OCI-LY1 (cell line): ENCODE measurements at regions not wholly inside any gene's neighbourhood (a gene's known extent, or its start where the extent isn't known, plus 50 kb on each side); places are given as distances from the start of the nearest gene placed in this dataset.

Experiments
- H2AFZ ChIP-seq: fragments of 200-600 bp; sonication (generic), shearing (Covaris generic); 2 replicates; pipeline ENCODE4 v1.6.0; 2014; ENCODE audit warnings: antibody characterized with exemption, mild to moderate bottlenecking, low read length
- H3F3A ChIP-seq: fragments of 200-600 bp; sonication (generic), shearing (Covaris generic); 2 replicates; pipeline ENCODE4 v1.6.0; 2014; ENCODE audit warnings: mild to moderate bottlenecking, antibody characterized with exemption, low read length, moderate library complexity; ENCODE audit not compliant: insufficient read depth
- H3K27ac ChIP-seq: fragments of 200-600 bp; sonication (generic); 2 replicates; pipeline ENCODE4 v1.5.1; 2014; ENCODE audit warnings: low read length, mixed run types, mild to moderate bottlenecking, low read depth; ENCODE audit not compliant: poor library complexity, severe bottlenecking
- H3K27me3 ChIP-seq: fragments of 200-600 bp; sonication (generic); 2 replicates; pipeline ENCODE4 v1.6.0; 2014; ENCODE audit warnings: antibody characterized with exemption, mild to moderate bottlenecking, low read length, moderate library complexity; ENCODE audit not compliant: insufficient read depth
- H3K36me3 ChIP-seq: fragments of 200-600 bp; sonication (generic); 2 replicates; pipeline ENCODE4 v1.6.1; 2014; ENCODE audit warnings: mild to moderate bottlenecking, antibody characterized with exemption, low read length, moderate library complexity, mixed read lengths; ENCODE audit not compliant: insufficient read depth
- H3K4me1 ChIP-seq: fragments of 200-600 bp; sonication (generic); 2 replicates; pipeline ENCODE4 v1.5.1; 2014; ENCODE audit warnings: mild to moderate bottlenecking, low read length, moderate library complexity; ENCODE audit not compliant: insufficient read depth, severe bottlenecking
- H3K4me2 ChIP-seq: fragments of 200-600 bp; sonication (generic), shearing (Covaris generic); 2 replicates; pipeline ENCODE4 v1.6.1; 2014; ENCODE audit warnings: low read length
- H3K4me3 ChIP-seq: fragments of 200-600 bp; sonication (generic); 2 replicates; pipeline ENCODE4 v1.5.1; 2014; ENCODE audit warnings: low read length, low read depth, mild to moderate bottlenecking, mixed read lengths; ENCODE audit not compliant: poor library complexity, severe bottlenecking
- H3K79me2 ChIP-seq: fragments of 200-600 bp; shearing (Covaris generic); 2 replicates; pipeline ENCODE4 v1.6.1; 2016; ENCODE audit warnings: mixed run types, low read length, mixed read lengths; ENCODE audit not compliant: insufficient read depth
- H3K9ac ChIP-seq: fragments of 200-600 bp; sonication (generic), shearing (Covaris generic); 2 replicates; pipeline ENCODE4 v1.6.1; 2014; ENCODE audit warnings: mild to moderate bottlenecking, low read length, mixed read lengths
- H3K9me2 ChIP-seq: fragments of 200-600 bp; sonication (generic), shearing (Covaris generic); 2 replicates; pipeline ENCODE4 v1.6.1; 2014; ENCODE audit warnings: low read depth, mild to moderate bottlenecking, low read length, mixed read lengths
- H3K9me3 ChIP-seq: fragments of 200-600 bp; shearing (Covaris generic); 2 replicates; pipeline ENCODE4 v1.6.1; 2014; ENCODE audit warnings: low read length, mixed read lengths
- H4K20me1 ChIP-seq: fragments of 200-600 bp; sonication (generic), shearing (Covaris generic); 2 replicates; pipeline ENCODE4 v1.6.0; 2016; ENCODE audit warnings: mild to moderate bottlenecking, low read length; ENCODE audit not compliant: insufficient read depth
- CTCF ChIP-seq: fragments of 200-600 bp; sonication (generic), shearing (Covaris generic); IDR thresholded peaks from 2 replicates; pipeline ENCODE4 v1.5.1; 2017; ENCODE audit warnings: mild to moderate bottlenecking, antibody characterized with exemption, low read length, moderate library complexity, mixed read lengths
- EZH2 ChIP-seq: fragments of 200-600 bp; sonication (generic), shearing (Covaris generic); IDR thresholded peaks from 2 replicates; pipeline ENCODE4 v1.8.0; 2017; ENCODE audit warnings: borderline replicate concordance, mixed run types, mild to moderate bottlenecking, antibody characterized with exemption, low read length, moderate library complexity, mixed read lengths

- Histone ChIP-seq H3K4me2 (no peak overlapping the region), H3K36me3 (no peaks in the 10 kb centered on the region), H3K9me3 (no peaks in the 10 kb centered on the region), H3F3A (no peaks in the 10 kb centered on the region), H3K27me3 (no peaks in the 10 kb centered on the region), H3K79me2 (no peaks in the 10 kb centered on the region), H2AFZ (no peak overlapping the region), H4K20me1 (no peaks in the 10 kb centered on the region), H3K27ac (no peak overlapping the region), H3K9ac (no peak overlapping the region), H3K4me1 (no peaks in the 10 kb centered on the region), H3K9me2 (no peaks in the 10 kb centered on the region), H3K4me3 (no peak overlapping the region)
- TF ChIP-seq EZH2 (no peak), CTCF (no peak)
These were observed 466.1 kb upstream of the NOVA1 start for GRCh38 chr14:27063959-27064358.

- Histone ChIP-seq H3K27ac (no peak overlapping the region), H3K36me3 (no peaks in the 10 kb centered on the region), H3K79me2 (no peaks in the 10 kb centered on the region), H3F3A (no peaks in the 10 kb centered on the region), H3K4me1 (no peaks in the 10 kb centered on the region), H2AFZ (no peak overlapping the region), H3K9me2 (no peaks in the 10 kb centered on the region), H3K4me3 (no peak overlapping the region), H3K4me2 (no peak overlapping the region), H3K27me3 (no peaks in the 10 kb centered on the region), H3K9me3 (no peaks in the 10 kb centered on the region), H3K9ac (no peak overlapping the region), H4K20me1 (no peaks in the 10 kb centered on the region)
- TF ChIP-seq CTCF (no peak), EZH2 (no peak)
These were observed 468.1 kb upstream of the NOVA1 start for GRCh38 chr14:27065886-27066285.

GRCh38 chr14:27067961-27068360, 470.1 kb upstream of the NOVA1 start:
- no peaks in the 10 kb centered on the region for H3K27me3 ChIP-seq
- H3K36me3 ChIP-seq = no peaks in the 10 kb centered on the region
- H3K79me2 ChIP-seq = no peaks in the 10 kb centered on the region
- H3K9me3 ChIP-seq = no peaks in the 10 kb centered on the region
- TF ChIP-seq EZH2 = no peak
- TF ChIP-seq CTCF = no peak
- no peak overlapping the region for H2AFZ ChIP-seq
- no peak overlapping the region for H3K9ac ChIP-seq
- no peak overlapping the region for H3K27ac ChIP-seq
- H3K4me3 ChIP-seq = no peak overlapping the region
- H4K20me1 ChIP-seq = no peaks in the 10 kb centered on the region
- H3K4me2 ChIP-seq = no peak overlapping the region
- no peaks in the 10 kb centered on the region for H3K9me2 ChIP-seq
- H3K4me1 ChIP-seq = no peaks in the 10 kb centered on the region
- no peaks in the 10 kb centered on the region for H3F3A ChIP-seq
